Breast epithelium (tissue), 4 donors: ENCODE measurements at regions not wholly inside any gene's neighbourhood (a gene's known extent, or its start where the extent isn't known, plus 50 kb on each side); places are given as distances from the start of the nearest gene placed in this dataset.

Source experiments
- DNase-seq, 2 donors: peaks; one replicate each; pipeline ENCODE4 v3.0.0-alpha.2; 2019; ENCODE audit warnings: low spot score in 2 of 2
- H3K27ac ChIP-seq, 2 donors: fragments of 200-600 bp; sonication (generic) in 1 of 2; one replicate each; pipeline ENCODE4 v1.5.1; 2016 to 2019; ENCODE audit warnings: mild to moderate bottlenecking in 1 of 2
- H3K27me3 ChIP-seq, 2 donors: fragments of 200-600 bp; sonication (generic) in 1 of 2; one replicate each; pipeline versions ENCODE4 v1.5.1 to v1.6.0; 2017 to 2019; ENCODE audit warnings: control low read depth in 1 of 2, mild to moderate bottlenecking in 1 of 2
- H3K36me3 ChIP-seq: fragments of 200-600 bp; one replicate; pipeline ENCODE4 v1.5.1; 2019
- H3K4me1 ChIP-seq, 2 donors: fragments of 200-600 bp; sonication (generic); one replicate each; pipeline ENCODE4 v1.5.1; 2016 to 2019; ENCODE audit warnings: control low read depth in 1 of 2
- H3K4me3 ChIP-seq, 3 donors: fragments of 200-600 bp; sonication (generic); 1 replicate in 2 of 3; 2 replicates in 1 of 3; pipeline ENCODE4 v1.5.1; 2016 to 2019; ENCODE audit warnings: mild to moderate bottlenecking in 3 of 3, moderate library complexity in 2 of 3
- H3K9me3 ChIP-seq, 2 donors: fragments of 200-600 bp; sonication (generic) in 1 of 2; one replicate each; pipeline ENCODE4 v1.5.1; 2016 to 2019; ENCODE audit warnings: control low read depth in 1 of 2
- POLR2A ChIP-seq: fragments of 450-650 bp; IDR thresholded peaks from one replicate; pipeline ENCODE4 v1.6.1; 2016; ENCODE audit warnings: antibody characterized with exemption, mild to moderate bottlenecking, moderate library complexity
- POLR2AphosphoS5 ChIP-seq, 3 donors: sonication (generic); formaldehyde crosslinking; IDR thresholded peaks; one replicate each; pipeline ENCODE4 v1.6.1; 2017; ENCODE audit warnings: antibody characterized with exemption in 3 of 3
- intact Hi-C: fragments of 100-400 bp; cut with DNase I; formaldehyde crosslinking; loops from one replicate; pipeline ENCODE4 v1.15.1; 2023; ENCODE audit warnings: low total_unique reads
- TF ChIP-seq, protein P1 (sequence below), 3 donors: fragments of 450-650 bp; IDR thresholded peaks; one replicate each; pipeline ENCODE4 v1.5.1; 2016 to 2017; ENCODE audit warnings: antibody characterized with exemption in 3 of 3, mild to moderate bottlenecking in 3 of 3, moderate library complexity in 3 of 3

DNA sequence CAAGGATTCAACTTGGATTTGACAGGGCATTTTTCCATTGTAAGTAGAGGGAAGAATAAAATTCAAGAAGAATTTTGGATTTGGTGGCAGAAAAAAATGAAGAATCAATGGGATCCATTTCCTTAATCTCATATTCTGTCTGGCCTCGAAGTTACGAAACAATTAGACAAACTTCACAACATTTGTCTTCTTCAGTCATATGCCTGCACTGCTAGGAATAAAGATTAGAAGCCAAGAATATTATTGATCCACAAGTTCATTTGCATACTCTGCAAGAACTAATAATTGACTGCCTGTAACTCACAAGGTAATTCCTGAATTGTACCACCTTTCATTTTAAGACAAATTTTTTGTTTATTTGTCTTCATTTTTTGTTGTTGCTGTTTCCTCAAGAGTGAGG, 486.2 kb downstream of the HAO1 start:
- Histone ChIP-seq H3K27me3 (no peaks in the 10 kb centered on the region), H3K36me3 (no peaks in the 10 kb centered on the region), H3K27ac (no peak overlapping the region), H3K4me3 (no peak overlapping the region), H3K9me3 (no peaks in the 10 kb centered on the region), H3K4me1 (no peaks in the 10 kb centered on the region)
- no peak for TF ChIP-seq POLR2A
- TF ChIP-seq, protein P1, sequence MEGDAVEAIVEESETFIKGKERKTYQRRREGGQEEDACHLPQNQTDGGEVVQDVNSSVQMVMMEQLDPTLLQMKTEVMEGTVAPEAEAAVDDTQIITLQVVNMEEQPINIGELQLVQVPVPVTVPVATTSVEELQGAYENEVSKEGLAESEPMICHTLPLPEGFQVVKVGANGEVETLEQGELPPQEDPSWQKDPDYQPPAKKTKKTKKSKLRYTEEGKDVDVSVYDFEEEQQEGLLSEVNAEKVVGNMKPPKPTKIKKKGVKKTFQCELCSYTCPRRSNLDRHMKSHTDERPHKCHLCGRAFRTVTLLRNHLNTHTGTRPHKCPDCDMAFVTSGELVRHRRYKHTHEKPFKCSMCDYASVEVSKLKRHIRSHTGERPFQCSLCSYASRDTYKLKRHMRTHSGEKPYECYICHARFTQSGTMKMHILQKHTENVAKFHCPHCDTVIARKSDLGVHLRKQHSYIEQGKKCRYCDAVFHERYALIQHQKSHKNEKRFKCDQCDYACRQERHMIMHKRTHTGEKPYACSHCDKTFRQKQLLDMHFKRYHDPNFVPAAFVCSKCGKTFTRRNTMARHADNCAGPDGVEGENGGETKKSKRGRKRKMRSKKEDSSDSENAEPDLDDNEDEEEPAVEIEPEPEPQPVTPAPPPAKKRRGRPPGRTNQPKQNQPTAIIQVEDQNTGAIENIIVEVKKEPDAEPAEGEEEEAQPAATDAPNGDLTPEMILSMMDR (IDR thresholded peaks at IDR 0.05) = no peak
- TF ChIP-seq POLR2AphosphoS5 (IDR thresholded peaks at IDR 0.05) = no peak
- intact Hi-C loops = no loop called here
- DNase-seq = no peak

DNA sequence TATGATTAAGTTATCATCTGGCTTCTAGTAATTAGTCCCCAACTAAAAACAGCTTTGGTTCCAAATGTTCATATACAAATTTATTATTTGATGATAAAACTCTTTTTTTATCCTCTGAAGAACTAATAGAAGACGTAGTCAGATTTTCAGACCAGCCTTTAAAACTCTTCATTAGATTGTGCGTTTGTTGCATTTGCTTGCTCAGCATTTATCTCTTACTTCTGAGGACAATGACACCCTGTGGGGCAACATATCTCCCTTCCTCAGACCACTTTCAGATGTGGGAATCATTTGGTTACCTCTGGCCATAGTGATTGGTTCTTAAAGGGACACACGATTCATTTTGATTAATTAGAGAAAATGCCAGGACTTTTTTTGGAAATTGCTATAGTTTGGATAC, 481.8 kb downstream of the HAO1 start:
- no peaks in the 10 kb centered on the region for H3K36me3 ChIP-seq
- TF ChIP-seq POLR2AphosphoS5 (IDR thresholded peaks at IDR 0.05) (no peak), POLR2A (no peak)
- TF ChIP-seq, protein P1 (IDR thresholded peaks at IDR 0.05) = no peak
- H3K4me1 ChIP-seq = no peaks in the 10 kb centered on the region
- no peak overlapping the region for H3K27ac ChIP-seq
- H3K27me3 ChIP-seq = no peaks in the 10 kb centered on the region
- no peaks in the 10 kb centered on the region for H3K9me3 ChIP-seq
- intact Hi-C loops = no loop called here
- no peak for DNase-seq
- H3K4me3 ChIP-seq = no peak overlapping the region

DNA sequence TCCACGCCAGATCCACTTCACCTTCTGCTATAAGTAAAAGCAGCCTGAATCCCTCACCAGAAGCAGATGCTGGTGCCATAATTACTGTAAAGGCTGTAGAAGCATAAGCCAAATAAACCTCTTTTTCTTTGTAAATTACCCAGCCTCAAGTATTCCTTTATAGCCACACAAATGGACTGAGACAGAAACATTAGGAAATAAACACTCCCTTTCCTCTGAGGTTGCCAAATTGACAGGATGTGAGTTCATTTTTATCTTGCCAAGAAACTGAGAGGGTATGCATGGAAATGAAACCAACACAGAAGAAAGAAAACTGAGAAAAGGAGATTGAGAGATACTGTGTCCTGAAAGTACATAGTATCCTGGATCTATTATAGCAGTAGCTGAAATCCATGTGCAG, 481.2 kb downstream of the HAO1 start:
- H3K27me3 ChIP-seq = no peaks in the 10 kb centered on the region
- TF ChIP-seq POLR2AphosphoS5 (IDR thresholded peaks at IDR 0.05) (no peak), POLR2A (no peak)
- TF ChIP-seq, protein P1 (IDR thresholded peaks at IDR 0.05) = no peak
- no peaks in the 10 kb centered on the region for H3K4me1 ChIP-seq
- H3K4me3 ChIP-seq = no peak overlapping the region
- no peak overlapping the region for H3K27ac ChIP-seq
- no peak for DNase-seq
- H3K9me3 ChIP-seq = no peaks in the 10 kb centered on the region
- intact Hi-C loops = no loop called here
- no peaks in the 10 kb centered on the region for H3K36me3 ChIP-seq

DNA sequence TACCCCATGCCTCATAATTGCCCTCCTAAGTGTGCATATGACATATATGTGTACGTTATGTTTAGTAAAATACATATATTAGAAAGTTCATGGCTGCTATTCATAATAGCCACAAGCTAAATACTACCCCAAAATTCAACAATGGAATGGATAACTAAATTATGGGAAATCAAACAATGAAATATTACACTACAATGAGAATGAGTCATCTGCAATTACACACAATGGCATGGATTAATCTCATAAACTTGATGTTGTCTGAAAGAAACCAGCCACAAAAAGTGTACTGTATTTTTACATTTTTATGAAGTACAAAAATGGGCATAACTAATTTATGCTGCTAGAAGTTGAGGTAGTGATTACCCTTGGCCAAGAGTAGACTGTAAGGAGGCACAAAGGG, 477.0 kb downstream of the HAO1 start:
- no peak for DNase-seq
- Histone ChIP-seq H3K4me3 (no peak overlapping the region), H3K9me3 (no peaks in the 10 kb centered on the region), H3K27ac (no peak overlapping the region), H3K4me1 (no peaks in the 10 kb centered on the region), H3K36me3 (no peaks in the 10 kb centered on the region), H3K27me3 (no peaks in the 10 kb centered on the region)
- intact Hi-C loops = no loop called here
- TF ChIP-seq, protein P1 (IDR thresholded peaks at IDR 0.05) = no peak
- no peak for TF ChIP-seq POLR2AphosphoS5 (IDR thresholded peaks at IDR 0.05)
- TF ChIP-seq POLR2A = no peak

DNA sequence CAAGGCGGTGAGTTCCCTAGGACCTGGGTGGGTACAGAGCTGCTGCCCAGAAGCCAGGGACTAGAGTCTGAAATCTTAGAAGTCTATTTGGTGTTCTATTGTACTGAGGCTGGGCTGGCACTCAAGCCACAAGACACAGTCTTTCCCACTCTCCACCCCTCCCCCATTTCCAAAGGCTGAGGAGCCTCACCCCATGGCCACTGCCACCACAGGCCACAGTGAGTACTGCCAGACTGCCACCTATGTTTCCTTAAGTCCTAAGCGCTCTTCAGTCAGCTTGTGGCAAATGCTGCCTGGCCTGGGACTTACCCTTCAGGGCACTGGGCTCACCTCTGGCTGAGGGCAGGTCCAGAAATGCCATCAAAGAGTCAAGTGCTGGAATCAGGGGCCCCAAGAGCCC, 469.3 kb downstream of the HAO1 start:
- no peak overlapping the region for H3K4me3 ChIP-seq
- no peaks in the 10 kb centered on the region for H3K9me3 ChIP-seq
- H3K27ac ChIP-seq = no peak overlapping the region
- H3K36me3 ChIP-seq = no peaks in the 10 kb centered on the region
- TF ChIP-seq, protein P1 (IDR thresholded peaks at IDR 0.05) = no peak
- TF ChIP-seq POLR2A (no peak), POLR2AphosphoS5 (IDR thresholded peaks at IDR 0.05) (no peak)
- H3K4me1 ChIP-seq = no peaks in the 10 kb centered on the region
- H3K27me3 ChIP-seq = no peaks in the 10 kb centered on the region
- no peak for DNase-seq
- intact Hi-C loops = no loop called here
